Raji (cell line): ENCODE measurements at regions not wholly inside any gene's neighbourhood (a gene's known extent, or its start where the extent isn't known, plus 50 kb on each side); places are given as distances from the start of the nearest gene placed in this dataset.

ENCODE experiments used
- POLR2A ChIP-seq: IDR thresholded peaks from 2 replicates; pipeline ENCODE4 v1.6.1; 2011; ENCODE audit warnings: low read depth, low read length, control low read depth; ENCODE audit not compliant: insufficient read depth

- no peak for TF ChIP-seq POLR2A
These were observed 71.6 kb upstream of the DST start for GRCh38 chr6:56714273-56714672.

GRCh38 chr6:56713254-56713672 lies 70.6 kb upstream of the DST start:
- TF ChIP-seq POLR2A = no peak

- TF ChIP-seq POLR2A = no peak
These were observed 68.3 kb upstream of the DST start for GRCh38 chr6:56710967-56711366.

GRCh38 chr6:56709650-56710049 lies 67.0 kb upstream of the DST start:
- TF ChIP-seq POLR2A = no peak

- no peak for TF ChIP-seq POLR2A
These were observed 66.3 kb upstream of the DST start for GRCh38 chr6:56708810-56709597.

GRCh38 chr6:56706981-56707726 lies 64.5 kb upstream of the DST start:
- no peak for TF ChIP-seq POLR2A

GRCh38 chr6:56699066-56699654 lies 56.5 kb upstream of the DST start:
- TF ChIP-seq POLR2A = no peak

- TF ChIP-seq POLR2A = no peak
These were observed 53.0 kb upstream of the DST start for GRCh38 chr6:56695702-56696101.

- TF ChIP-seq POLR2A = no peak
These were observed 51.3 kb upstream of the DST start for GRCh38 chr6:56694002-56694401.

GRCh38 chr6:56693246-56693607 lies 50.5 kb upstream of the DST start:
- TF ChIP-seq POLR2A = no peak

GRCh38 chr6:56692523-56693245 lies 50.0 kb upstream of the DST start:
- TF ChIP-seq POLR2A = no peak
